ENCODE measurements at regions not wholly inside any gene's neighbourhood (a gene's known extent, or its start where the extent isn't known, plus 50 kb on each side); places are given as distances from the start of the nearest gene placed in this dataset.

- Histone ChIP-seq H3K27ac (ENCODE audit: low read depth in 1 of 2, low read length in 2 of 2) (no peak overlapping the region), H3K27me3 (ENCODE audit: control insufficient read depth in 2 of 2, insufficient read depth in 2 of 2, low read length in 2 of 2) (peaks cover 0 to 2% of the 10 kb centered on the region in 2 donors), H3K9ac (ENCODE audit: insufficient read depth, low read length, poor library complexity, severe bottlenecking) (no peak overlapping the region), H3K9me3 (replicated peaks in 1 of 2; ENCODE audit: control insufficient read depth in 1 of 2, insufficient read depth in 1 of 2, low read length in 2 of 2) (no peaks in the 10 kb centered on the region), H3K4me2 (replicated peaks; ENCODE audit: extremely low read depth, low read length, poor library complexity, severe bottlenecking) (no peak overlapping the region), H3K79me2 (ENCODE audit: insufficient read depth, low read length) (no peaks in the 10 kb centered on the region), H3K4me3 (replicated peaks in 1 of 3; ENCODE audit: low read depth in 2 of 3, low read length in 3 of 3) (no peak overlapping the region), H4K20me1 (ENCODE audit: insufficient read depth, low read length) (no peaks in the 10 kb centered on the region), H3K36me3 (replicated peaks in 1 of 2; ENCODE audit: control insufficient read depth in 1 of 2, insufficient read depth in 2 of 2, low read length in 2 of 2) (no peaks in the 10 kb centered on the region), H2AFZ (ENCODE audit: insufficient read depth, low read depth, low read length, poor library complexity, severe bottlenecking) (no peak overlapping the region), H3K4me1 (ENCODE audit: control insufficient read depth in 1 of 2, insufficient read depth in 2 of 2, low read length in 2 of 2) (no peaks in the 10 kb centered on the region)
- Mint-ChIP-seq H3K27ac (no peak overlapping the region), H3K36me3 (no peaks in the 10 kb centered on the region), H3K9me3 (peaks cover 0 to 2% (median 0%) of the 10 kb centered on the region in 7 donors), H3K27me3 (ENCODE audit: low read depth in 3 of 3) (peaks cover 3 to 10% (median 3%) of the 10 kb centered on the region in 3 donors), H3K4me3 (no peak overlapping the region), H3K4me1 (peaks cover 2% of the 10 kb centered on the region)
- no peak for TF ChIP-seq CTCF (IDR thresholded peaks at IDR 0.05)
- DNase-seq = no peak
- 89% methylated on average over 3 of the region's 3 CpGs for WGBS (ENCODE audit: insufficient coverage)
- intact Hi-C loops (cut with micrococcal nuclease) = no loop called here
Measured at GRCh38 chr7:106514881-106515280, 146.1 kb downstream of the CCDC71L start.

- peaks cover 0 to 5% (median 3%) of the 10 kb centered on the region in 3 donors for H3K27me3 Mint-ChIP-seq (ENCODE audit: low read depth in 3 of 3)
- no CpG with 5 or more reads among the region's 2 CpGs for WGBS (ENCODE audit: insufficient coverage)
Measured at GRCh38 chr7:106512217-106512616, 148.7 kb downstream of the CCDC71L start.

More at GRCh38 chr7:106512217-106512616, 148.7 kb downstream of the CCDC71L start:
- Mint-ChIP-seq H3K9me3 (peaks cover 0 to 2% (median 0%) of the 10 kb centered on the region in 7 donors), H3K27ac (no peak overlapping the region), H3K4me3 (no peak overlapping the region), H3K36me3 (no peaks in the 10 kb centered on the region), H3K4me1 (peaks cover 2% of the 10 kb centered on the region)
- no peak for DNase-seq
- no peak for TF ChIP-seq CTCF (IDR thresholded peaks at IDR 0.05)
- Histone ChIP-seq H3K4me1 (ENCODE audit: control insufficient read depth in 1 of 2, insufficient read depth in 2 of 2, low read length in 2 of 2) (no peaks in the 10 kb centered on the region), H4K20me1 (ENCODE audit: insufficient read depth, low read length) (no peaks in the 10 kb centered on the region), H3K36me3 (replicated peaks in 1 of 2; ENCODE audit: control insufficient read depth in 1 of 2, insufficient read depth in 2 of 2, low read length in 2 of 2) (no peaks in the 10 kb centered on the region), H3K27me3 (ENCODE audit: control insufficient read depth in 2 of 2, insufficient read depth in 2 of 2, low read length in 2 of 2) (peaks cover 0 to 2% of the 10 kb centered on the region in 2 donors), H3K9ac (ENCODE audit: insufficient read depth, low read length, poor library complexity, severe bottlenecking) (no peak overlapping the region), H3K79me2 (ENCODE audit: insufficient read depth, low read length) (no peaks in the 10 kb centered on the region), H3K9me3 (replicated peaks in 1 of 2; ENCODE audit: control insufficient read depth in 1 of 2, insufficient read depth in 1 of 2, low read length in 2 of 2) (no peaks in the 10 kb centered on the region), H3K4me3 (replicated peaks in 1 of 3; ENCODE audit: low read depth in 2 of 3, low read length in 3 of 3) (no peak overlapping the region), H2AFZ (ENCODE audit: insufficient read depth, low read depth, low read length, poor library complexity, severe bottlenecking) (no peak overlapping the region), H3K27ac (ENCODE audit: low read depth in 1 of 2, low read length in 2 of 2) (no peak overlapping the region), H3K4me2 (replicated peaks; ENCODE audit: extremely low read depth, low read length, poor library complexity, severe bottlenecking) (no peak overlapping the region)
- intact Hi-C loops (cut with micrococcal nuclease) = no loop called here
